Testis (tissue), 2 donors: ENCODE measurements at regions not wholly inside any gene's neighbourhood (a gene's known extent, or its start where the extent isn't known, plus 50 kb on each side); places are given as distances from the start of the nearest gene placed in this dataset.

Experiments
- DNase-seq: peaks from one replicate; pipeline ENCODE4 v3.0.0-alpha.2; 2019
- H3K27ac ChIP-seq, 2 donors: fragments of 200-600 bp; sonication (generic); one replicate each; pipeline ENCODE4 v1.5.1; 2019
- H3K27me3 ChIP-seq: fragments of 200-600 bp; sonication (generic); one replicate; pipeline ENCODE4 v1.5.1; 2019
- H3K36me3 ChIP-seq: fragments of 200-600 bp; sonication (generic); one replicate; pipeline ENCODE4 v1.5.1; 2017; ENCODE audit warnings: low read depth; ENCODE audit errors: missing control alignments
- H3K4me1 ChIP-seq: fragments of 200-600 bp; sonication (generic); one replicate; pipeline ENCODE4 v1.5.1; 2019
- H3K4me3 ChIP-seq, 2 donors: fragments of 200-600 bp; sonication (generic); one replicate each; pipeline ENCODE4 v1.5.1; 2017 to 2019
- H3K9me3 ChIP-seq: fragments of 200-600 bp; sonication (generic); one replicate; pipeline ENCODE4 v1.5.1; 2017
- POLR2A ChIP-seq: fragments of 450-650 bp; IDR thresholded peaks from one replicate; pipeline ENCODE4 v1.6.1; 2017; ENCODE audit warnings: antibody characterized with exemption, mild to moderate bottlenecking, moderate library complexity
- WGBS, 2 donors: methylation state at CpG; one replicate each; pipeline ENCODE4 v1.1.5; 2018; 5-methylcytosine and 5-hydroxymethylcytosine counted together
- intact Hi-C: fragments of 100-400 bp; cut with DNase I; formaldehyde crosslinking; loops from one replicate; pipeline ENCODE4 v1.15.1; 2023; ENCODE audit warnings: low total_unique reads
- TF ChIP-seq, protein P1 (sequence below), 3 experiments: fragments of 450-650 bp in 2 of 3; fragments of 200-600 bp in 1 of 3; sonication (generic) in 1 of 3; IDR thresholded peaks; one replicate each; pipeline ENCODE4 v1.5.1; 2016 to 2019; ENCODE audit warnings: antibody characterized with exemption in 3 of 3, mild to moderate bottlenecking in 2 of 3, moderate library complexity in 1 of 3

DNA sequence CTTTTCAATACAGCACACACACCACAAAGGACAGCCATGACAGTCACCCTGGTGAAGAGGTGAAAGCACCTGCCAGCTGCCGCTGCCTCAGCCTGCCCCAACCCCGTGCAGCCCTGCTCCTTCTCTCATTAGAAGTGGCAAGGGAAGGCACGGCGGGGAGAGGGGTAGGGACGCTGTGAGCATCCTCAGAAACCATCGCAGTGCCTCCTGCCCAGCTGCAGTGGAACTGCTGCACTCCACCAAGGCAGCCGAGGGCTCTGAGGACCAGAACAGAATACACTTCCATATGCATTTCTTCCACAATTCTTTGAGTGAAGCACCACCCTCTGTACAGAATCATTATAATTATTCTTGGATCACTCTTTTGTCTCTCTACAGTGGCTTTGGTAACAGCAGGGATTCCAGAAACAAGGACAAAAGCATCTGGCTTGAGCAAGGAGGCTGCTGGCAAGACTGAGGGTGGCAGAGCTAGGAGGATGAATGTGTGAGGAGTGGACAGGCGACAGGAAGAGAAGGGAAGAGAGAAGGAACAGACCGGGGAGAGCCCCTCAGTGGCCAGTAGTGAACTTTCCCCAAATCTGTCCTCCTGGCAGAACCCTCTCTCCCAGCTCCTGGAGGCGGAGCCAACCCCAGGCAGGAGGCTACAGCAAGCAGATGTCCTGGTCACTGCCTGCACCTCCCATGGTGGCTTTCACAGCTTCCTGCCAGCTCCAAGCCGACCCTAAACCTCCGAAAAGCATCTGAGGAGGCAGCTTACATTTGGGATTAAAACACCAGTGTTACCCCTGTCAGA, 73.2 kb downstream of the MTNR1A start:
- Histone ChIP-seq H3K4me3 (no peak overlapping the region), H3K4me1 (no peaks in the 10 kb centered on the region), H3K36me3 (no peaks in the 10 kb centered on the region), H3K9me3 (no peaks in the 10 kb centered on the region), H3K27ac (no peak overlapping the region), H3K27me3 (no peaks in the 10 kb centered on the region)
- 86 to 90% methylated on average over 12 of the region's 12 CpGs for WGBS, 2 donors
- intact Hi-C loops, result loop anchor here (10.0 kb wide), 1 partner anchor 103 kb away; no protein-coding TSS in a partner anchor
- no peak for TF ChIP-seq POLR2A
- TF ChIP-seq, protein P1, sequence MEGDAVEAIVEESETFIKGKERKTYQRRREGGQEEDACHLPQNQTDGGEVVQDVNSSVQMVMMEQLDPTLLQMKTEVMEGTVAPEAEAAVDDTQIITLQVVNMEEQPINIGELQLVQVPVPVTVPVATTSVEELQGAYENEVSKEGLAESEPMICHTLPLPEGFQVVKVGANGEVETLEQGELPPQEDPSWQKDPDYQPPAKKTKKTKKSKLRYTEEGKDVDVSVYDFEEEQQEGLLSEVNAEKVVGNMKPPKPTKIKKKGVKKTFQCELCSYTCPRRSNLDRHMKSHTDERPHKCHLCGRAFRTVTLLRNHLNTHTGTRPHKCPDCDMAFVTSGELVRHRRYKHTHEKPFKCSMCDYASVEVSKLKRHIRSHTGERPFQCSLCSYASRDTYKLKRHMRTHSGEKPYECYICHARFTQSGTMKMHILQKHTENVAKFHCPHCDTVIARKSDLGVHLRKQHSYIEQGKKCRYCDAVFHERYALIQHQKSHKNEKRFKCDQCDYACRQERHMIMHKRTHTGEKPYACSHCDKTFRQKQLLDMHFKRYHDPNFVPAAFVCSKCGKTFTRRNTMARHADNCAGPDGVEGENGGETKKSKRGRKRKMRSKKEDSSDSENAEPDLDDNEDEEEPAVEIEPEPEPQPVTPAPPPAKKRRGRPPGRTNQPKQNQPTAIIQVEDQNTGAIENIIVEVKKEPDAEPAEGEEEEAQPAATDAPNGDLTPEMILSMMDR (IDR thresholded peaks at IDR 0.05), result no peak
- no peak for DNase-seq

DNA sequence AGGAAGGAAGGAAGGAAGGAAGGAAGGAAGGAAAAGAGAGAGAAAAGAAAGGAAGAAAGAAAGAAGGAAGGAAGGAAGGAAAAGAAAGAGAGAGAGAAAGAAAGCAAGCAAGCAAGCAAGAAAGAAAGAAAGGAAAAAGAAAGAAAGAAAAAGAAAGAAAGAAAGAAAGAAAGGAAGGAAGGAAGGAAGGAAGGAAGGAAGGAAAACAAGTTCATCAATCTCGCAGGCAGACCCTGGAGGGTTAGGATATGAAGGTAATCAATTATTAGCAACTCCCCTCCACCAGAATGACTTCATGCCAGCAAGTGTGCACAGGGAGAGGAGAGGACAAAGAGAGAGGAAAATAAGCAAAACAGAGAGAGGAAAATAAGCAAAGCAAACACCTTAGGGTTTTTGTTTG, 80.2 kb downstream of the MTNR1A start:
- Histone ChIP-seq H3K4me3 (no peak overlapping the region), H3K27ac (no peak overlapping the region), H3K9me3 (no peaks in the 10 kb centered on the region), H3K27me3 (no peaks in the 10 kb centered on the region), H3K36me3 (no peaks in the 10 kb centered on the region), H3K4me1 (no peaks in the 10 kb centered on the region)
- intact Hi-C loops, result no loop called here
- no peak for DNase-seq
- TF ChIP-seq POLR2A, result no peak
- TF ChIP-seq, protein P1 (IDR thresholded peaks at IDR 0.05), result no peak
- WGBS, 2 donors, result 79 to 81% methylated on average over 1 of the region's 1 CpG

DNA sequence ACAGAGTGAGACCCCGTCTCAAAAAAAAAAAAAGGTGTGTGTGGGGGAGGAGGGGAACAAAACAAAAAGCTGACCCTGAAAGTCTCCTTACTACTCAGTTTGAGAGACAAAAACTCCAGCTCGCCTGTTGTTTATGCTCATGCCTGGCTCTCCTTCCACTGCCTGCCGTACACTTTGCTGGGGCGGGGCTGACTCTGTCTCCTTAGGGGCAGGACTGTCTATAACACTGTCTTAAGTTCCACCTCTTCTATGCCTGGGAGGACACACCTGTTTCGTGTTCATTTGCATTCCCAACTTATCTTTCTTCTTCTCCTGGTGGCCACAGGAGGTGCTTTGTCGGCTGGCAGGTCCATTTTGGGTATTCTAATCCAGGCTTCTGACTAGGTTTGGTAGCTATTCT, 81.4 kb downstream of the MTNR1A start:
- WGBS, 2 donors, result 74 to 85% methylated on average over 6 of the region's 6 CpGs
- no peak overlapping the region for H3K27ac ChIP-seq
- H3K36me3 ChIP-seq, result no peaks in the 10 kb centered on the region
- H3K27me3 ChIP-seq, result no peaks in the 10 kb centered on the region
- intact Hi-C loops, result no loop called here
- no peaks in the 10 kb centered on the region for H3K9me3 ChIP-seq
- no peaks in the 10 kb centered on the region for H3K4me1 ChIP-seq
- H3K4me3 ChIP-seq, result no peak overlapping the region
- no peak for DNase-seq
- no peak for TF ChIP-seq POLR2A
- TF ChIP-seq, protein P1 (IDR thresholded peaks at IDR 0.05), result no peak

DNA sequence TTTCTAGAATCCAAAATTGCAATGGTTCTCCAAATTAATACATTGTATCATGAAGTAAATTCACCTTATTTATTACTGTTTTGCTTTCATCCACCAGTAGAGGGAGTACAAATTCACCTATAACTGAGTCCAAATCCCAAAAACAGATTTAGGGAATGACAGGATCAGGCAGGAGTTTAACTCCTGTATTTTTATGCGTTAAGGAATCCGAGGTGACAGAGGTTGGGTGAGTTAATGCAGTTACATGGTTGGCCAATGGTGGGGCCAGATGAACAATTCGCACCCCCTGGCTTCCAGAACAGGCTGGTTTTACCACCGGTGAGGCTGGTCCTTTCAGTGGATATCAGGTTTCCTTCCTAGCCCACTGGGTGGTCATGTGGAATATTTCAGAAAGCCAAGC, 82.4 kb downstream of the MTNR1A start:
- H3K27ac ChIP-seq, result no peak overlapping the region
- H3K4me1 ChIP-seq, result no peaks in the 10 kb centered on the region
- TF ChIP-seq POLR2A, result no peak
- TF ChIP-seq, protein P1 (IDR thresholded peaks at IDR 0.05), result peak; percentile 39 to 60 (median 43)
- intact Hi-C loops, result no loop called here
- no peaks in the 10 kb centered on the region for H3K27me3 ChIP-seq
- H3K9me3 ChIP-seq, result no peaks in the 10 kb centered on the region
- no peak for DNase-seq
- no peaks in the 10 kb centered on the region for H3K36me3 ChIP-seq
- no peak overlapping the region for H3K4me3 ChIP-seq
- 29 to 48% methylated on average over 4 of the region's 4 CpGs for WGBS, 2 donors

DNA sequence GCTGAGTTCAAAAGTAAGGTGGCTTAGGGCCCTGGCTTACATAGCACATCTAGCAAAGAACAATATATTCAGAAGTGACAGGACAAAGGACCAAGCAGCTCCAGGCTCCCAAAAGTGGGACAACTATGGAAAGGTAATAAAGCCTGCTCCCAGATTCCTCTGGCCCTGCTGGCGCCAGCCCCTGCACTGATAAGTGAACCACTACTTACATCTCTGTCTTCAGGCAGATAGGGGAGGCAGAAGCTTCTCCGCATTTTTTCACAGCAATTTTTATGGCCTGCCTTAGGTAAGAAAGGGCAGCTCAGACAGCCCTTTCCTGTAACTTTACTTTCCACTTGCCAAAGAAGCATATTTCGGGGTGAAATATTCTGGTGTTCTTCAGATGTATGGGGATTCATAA, 83.9 kb downstream of the MTNR1A start:
- 81 to 86% methylated on average over 3 of the region's 3 CpGs for WGBS, 2 donors
- intact Hi-C loops, result no loop called here
- Histone ChIP-seq H3K27ac (no peak overlapping the region), H3K4me1 (no peaks in the 10 kb centered on the region), H3K27me3 (no peaks in the 10 kb centered on the region), H3K36me3 (no peaks in the 10 kb centered on the region), H3K9me3 (no peaks in the 10 kb centered on the region), H3K4me3 (no peak overlapping the region)
- TF ChIP-seq, protein P1 (IDR thresholded peaks at IDR 0.05), result no peak
- TF ChIP-seq POLR2A, result no peak
- no peak for DNase-seq
